Nephron progenitor cell (in vitro differentiated cells): ENCODE measurements at regions not wholly inside any gene's neighbourhood (a gene's known extent, or its start where the extent isn't known, plus 50 kb on each side); places are given as distances from the start of the nearest gene placed in this dataset.

Experiments used
- DNase-seq: peaks from one replicate; pipeline ENCODE4 v3.0.0; 2021
- H3K27ac Mint-ChIP-seq: 2 replicates; pipeline ENCODE4 v1.8.0; 2021; ENCODE audit warnings: mild to moderate bottlenecking, moderate library complexity, mixed read lengths
- H3K27me3 Mint-ChIP-seq: 2 replicates; pipeline ENCODE4 v1.8.0; 2021; ENCODE audit warnings: mild to moderate bottlenecking, low read depth, mixed read lengths; ENCODE audit not compliant: poor library complexity
- H3K36me3 Mint-ChIP-seq: 2 replicates; pipeline ENCODE4 v1.8.0; 2021; ENCODE audit warnings: low read depth, mixed read lengths
- H3K4me1 Mint-ChIP-seq: 2 replicates; pipeline ENCODE4 v1.8.0; 2021; ENCODE audit warnings: mixed read lengths
- H3K4me3 Mint-ChIP-seq: 2 replicates; pipeline ENCODE4 v1.8.0; 2021; ENCODE audit warnings: mild to moderate bottlenecking, moderate library complexity, mixed read lengths
- H3K9me3 Mint-ChIP-seq: 2 replicates; pipeline ENCODE4 v1.8.0; 2021; ENCODE audit warnings: mild to moderate bottlenecking, moderate library complexity, mixed read lengths
- CTCF ChIP-seq: fragments of 200-600 bp; sonication (generic); IDR thresholded peaks from 2 replicates; pipeline ENCODE4 v1.5.0; 2021; ENCODE audit warnings: antibody characterized with exemption

- H3K4me1 Mint-ChIP-seq = peaks cover 20% of the 10 kb centered on the region
- peaks cover 6% of the 10 kb centered on the region for H3K36me3 Mint-ChIP-seq
- no peak for DNase-seq
- no peak for TF ChIP-seq CTCF
- H3K9me3 Mint-ChIP-seq = peaks cover 29% of the 10 kb centered on the region
- H3K27me3 Mint-ChIP-seq = peaks cover 35% of the 10 kb centered on the region
- H3K27ac Mint-ChIP-seq = peak overlapping the region; percentile 42
- H3K4me3 Mint-ChIP-seq = no peak overlapping the region
Observed at GRCh38 chr5:176711883-176712282, 64.6 kb downstream of the TSPAN17 start.

- no peak for DNase-seq
- no peak for TF ChIP-seq CTCF
- Mint-ChIP-seq H3K27me3 (peaks cover 39% of the 10 kb centered on the region), H3K9me3 (peaks cover 29% of the 10 kb centered on the region), H3K4me3 (no peak overlapping the region), H3K27ac (peak overlapping the region; percentile 23), H3K4me1 (peaks cover 17% of the 10 kb centered on the region), H3K36me3 (peaks cover 6% of the 10 kb centered on the region)
Observed at GRCh38 chr5:176712546-176713304, 65.4 kb downstream of the TSPAN17 start.

- no peak for DNase-seq
- Mint-ChIP-seq H3K4me1 (peaks cover 17% of the 10 kb centered on the region), H3K4me3 (no peak overlapping the region), H3K36me3 (peaks cover 6% of the 10 kb centered on the region), H3K9me3 (peaks cover 29% of the 10 kb centered on the region), H3K27ac (no peak overlapping the region), H3K27me3 (peaks cover 43% of the 10 kb centered on the region)
- no peak for TF ChIP-seq CTCF
Observed at GRCh38 chr5:176713409-176713808, 66.1 kb downstream of the TSPAN17 start.

GRCh38 chr5:176714067-176714466 lies 66.8 kb downstream of the TSPAN17 start:
- peaks cover 23% of the 10 kb centered on the region for H3K4me1 Mint-ChIP-seq
- H3K36me3 Mint-ChIP-seq = peaks cover 6% of the 10 kb centered on the region
- no peak overlapping the region for H3K4me3 Mint-ChIP-seq
- TF ChIP-seq CTCF = no peak
- H3K9me3 Mint-ChIP-seq = peaks cover 29% of the 10 kb centered on the region
- H3K27me3 Mint-ChIP-seq = peaks cover 40% of the 10 kb centered on the region
- H3K27ac Mint-ChIP-seq = no peak overlapping the region
- DNase-seq = no peak

- no peak for DNase-seq
- peaks cover 34% of the 10 kb centered on the region for H3K9me3 Mint-ChIP-seq
- no peak overlapping the region for H3K27ac Mint-ChIP-seq
- H3K27me3 Mint-ChIP-seq = peaks cover 36% of the 10 kb centered on the region
- no peak overlapping the region for H3K4me3 Mint-ChIP-seq
- H3K4me1 Mint-ChIP-seq = peaks cover 33% of the 10 kb centered on the region
- peaks cover 6% of the 10 kb centered on the region for H3K36me3 Mint-ChIP-seq
- no peak for TF ChIP-seq CTCF
Observed at GRCh38 chr5:176716320-176716719, 69.0 kb downstream of the TSPAN17 start.

- no peak for DNase-seq
- H3K36me3 Mint-ChIP-seq = peaks cover 6% of the 10 kb centered on the region
- H3K27me3 Mint-ChIP-seq = peaks cover 27% of the 10 kb centered on the region
- no peak overlapping the region for H3K4me3 Mint-ChIP-seq
- peaks cover 23% of the 10 kb centered on the region for H3K9me3 Mint-ChIP-seq
- H3K27ac Mint-ChIP-seq = peak overlapping the region; percentile 70
- TF ChIP-seq CTCF = no peak
- H3K4me1 Mint-ChIP-seq = peaks cover 44% of the 10 kb centered on the region
Observed at GRCh38 chr5:176719113-176719739, 71.9 kb downstream of the TSPAN17 start.
